ENCODE measurements at regions not wholly inside any gene's neighbourhood (a gene's known extent, or its start where the extent isn't known, plus 50 kb on each side); places are given as distances from the start of the nearest gene placed in this dataset.

GRCh38 chr21:23160914-23161313 lies 2162.7 kb downstream of the NCAM2 start:
- TF ChIP-seq POLR2AphosphoS5 (IDR thresholded peaks at IDR 0.05; ENCODE audit: low read depth, low read length) (no peak), REST (IDR thresholded peaks at IDR 0.05; ENCODE audit: insufficient read depth in 1 of 2, low read depth in 2 of 2, low read length in 2 of 2) (no peak)
